ENCODE measurements at regions not wholly inside any gene's neighbourhood (a gene's known extent, or its start where the extent isn't known, plus 50 kb on each side); places are given as distances from the start of the nearest gene placed in this dataset.

DNA sequence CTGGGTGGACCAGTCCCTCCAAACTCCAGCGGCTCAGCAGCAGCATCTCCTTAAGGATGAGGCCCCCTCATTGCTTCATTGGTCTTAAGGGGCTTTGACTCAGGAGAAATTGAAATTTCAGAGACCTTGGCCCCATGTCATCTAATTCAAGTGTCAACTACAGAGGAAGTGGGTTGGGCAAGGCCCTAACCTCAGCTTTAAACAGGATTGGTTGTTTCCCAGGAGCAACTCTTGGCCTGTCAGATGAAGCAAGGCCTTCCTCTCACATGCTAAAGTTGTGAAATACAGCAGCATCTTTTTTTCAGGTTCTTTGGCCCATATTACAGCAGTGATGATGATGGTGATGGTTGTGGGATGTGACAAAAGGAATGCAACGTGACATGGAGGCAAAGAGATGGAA is 348.3 kb downstream of the ICE1 start:
- TF ChIP-seq, protein P1, sequence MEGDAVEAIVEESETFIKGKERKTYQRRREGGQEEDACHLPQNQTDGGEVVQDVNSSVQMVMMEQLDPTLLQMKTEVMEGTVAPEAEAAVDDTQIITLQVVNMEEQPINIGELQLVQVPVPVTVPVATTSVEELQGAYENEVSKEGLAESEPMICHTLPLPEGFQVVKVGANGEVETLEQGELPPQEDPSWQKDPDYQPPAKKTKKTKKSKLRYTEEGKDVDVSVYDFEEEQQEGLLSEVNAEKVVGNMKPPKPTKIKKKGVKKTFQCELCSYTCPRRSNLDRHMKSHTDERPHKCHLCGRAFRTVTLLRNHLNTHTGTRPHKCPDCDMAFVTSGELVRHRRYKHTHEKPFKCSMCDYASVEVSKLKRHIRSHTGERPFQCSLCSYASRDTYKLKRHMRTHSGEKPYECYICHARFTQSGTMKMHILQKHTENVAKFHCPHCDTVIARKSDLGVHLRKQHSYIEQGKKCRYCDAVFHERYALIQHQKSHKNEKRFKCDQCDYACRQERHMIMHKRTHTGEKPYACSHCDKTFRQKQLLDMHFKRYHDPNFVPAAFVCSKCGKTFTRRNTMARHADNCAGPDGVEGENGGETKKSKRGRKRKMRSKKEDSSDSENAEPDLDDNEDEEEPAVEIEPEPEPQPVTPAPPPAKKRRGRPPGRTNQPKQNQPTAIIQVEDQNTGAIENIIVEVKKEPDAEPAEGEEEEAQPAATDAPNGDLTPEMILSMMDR (tag by site-specific recombination; IDR thresholded peaks at IDR 0.05): no peak
- no peak for TF ChIP-seq ZFP41 (tag by site-specific recombination; IDR thresholded peaks at IDR 0.05; ENCODE audit: borderline replicate concordance)
- no peak for TF ChIP-seq ZNF175 (tag by site-specific recombination; IDR thresholded peaks at IDR 0.05)
- no peak for TF ChIP-seq ZNF747 (tag by site-specific recombination; IDR thresholded peaks at IDR 0.05)
- no peak for TF ChIP-seq TCF7L2 (IDR thresholded peaks at IDR 0.05; ENCODE audit: borderline replicate concordance, low read depth, low read length)
- TF ChIP-seq KLF9 (tag by site-specific recombination; IDR thresholded peaks at IDR 0.05; ENCODE audit: low read depth): no peak
- TF ChIP-seq ZNF24 (tag by site-specific recombination; IDR thresholded peaks at IDR 0.05): no peak
- TF ChIP-seq, protein P2, sequence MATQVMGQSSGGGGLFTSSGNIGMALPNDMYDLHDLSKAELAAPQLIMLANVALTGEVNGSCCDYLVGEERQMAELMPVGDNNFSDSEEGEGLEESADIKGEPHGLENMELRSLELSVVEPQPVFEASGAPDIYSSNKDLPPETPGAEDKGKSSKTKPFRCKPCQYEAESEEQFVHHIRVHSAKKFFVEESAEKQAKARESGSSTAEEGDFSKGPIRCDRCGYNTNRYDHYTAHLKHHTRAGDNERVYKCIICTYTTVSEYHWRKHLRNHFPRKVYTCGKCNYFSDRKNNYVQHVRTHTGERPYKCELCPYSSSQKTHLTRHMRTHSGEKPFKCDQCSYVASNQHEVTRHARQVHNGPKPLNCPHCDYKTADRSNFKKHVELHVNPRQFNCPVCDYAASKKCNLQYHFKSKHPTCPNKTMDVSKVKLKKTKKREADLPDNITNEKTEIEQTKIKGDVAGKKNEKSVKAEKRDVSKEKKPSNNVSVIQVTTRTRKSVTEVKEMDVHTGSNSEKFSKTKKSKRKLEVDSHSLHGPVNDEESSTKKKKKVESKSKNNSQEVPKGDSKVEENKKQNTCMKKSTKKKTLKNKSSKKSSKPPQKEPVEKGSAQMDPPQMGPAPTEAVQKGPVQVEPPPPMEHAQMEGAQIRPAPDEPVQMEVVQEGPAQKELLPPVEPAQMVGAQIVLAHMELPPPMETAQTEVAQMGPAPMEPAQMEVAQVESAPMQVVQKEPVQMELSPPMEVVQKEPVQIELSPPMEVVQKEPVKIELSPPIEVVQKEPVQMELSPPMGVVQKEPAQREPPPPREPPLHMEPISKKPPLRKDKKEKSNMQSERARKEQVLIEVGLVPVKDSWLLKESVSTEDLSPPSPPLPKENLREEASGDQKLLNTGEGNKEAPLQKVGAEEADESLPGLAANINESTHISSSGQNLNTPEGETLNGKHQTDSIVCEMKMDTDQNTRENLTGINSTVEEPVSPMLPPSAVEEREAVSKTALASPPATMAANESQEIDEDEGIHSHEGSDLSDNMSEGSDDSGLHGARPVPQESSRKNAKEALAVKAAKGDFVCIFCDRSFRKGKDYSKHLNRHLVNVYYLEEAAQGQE (tag by site-specific recombination; IDR thresholded peaks at IDR 0.05): no peak
- no peak for TF ChIP-seq YY1 (tag by site-specific recombination; IDR thresholded peaks at IDR 0.05)
- TF ChIP-seq, protein P3, sequence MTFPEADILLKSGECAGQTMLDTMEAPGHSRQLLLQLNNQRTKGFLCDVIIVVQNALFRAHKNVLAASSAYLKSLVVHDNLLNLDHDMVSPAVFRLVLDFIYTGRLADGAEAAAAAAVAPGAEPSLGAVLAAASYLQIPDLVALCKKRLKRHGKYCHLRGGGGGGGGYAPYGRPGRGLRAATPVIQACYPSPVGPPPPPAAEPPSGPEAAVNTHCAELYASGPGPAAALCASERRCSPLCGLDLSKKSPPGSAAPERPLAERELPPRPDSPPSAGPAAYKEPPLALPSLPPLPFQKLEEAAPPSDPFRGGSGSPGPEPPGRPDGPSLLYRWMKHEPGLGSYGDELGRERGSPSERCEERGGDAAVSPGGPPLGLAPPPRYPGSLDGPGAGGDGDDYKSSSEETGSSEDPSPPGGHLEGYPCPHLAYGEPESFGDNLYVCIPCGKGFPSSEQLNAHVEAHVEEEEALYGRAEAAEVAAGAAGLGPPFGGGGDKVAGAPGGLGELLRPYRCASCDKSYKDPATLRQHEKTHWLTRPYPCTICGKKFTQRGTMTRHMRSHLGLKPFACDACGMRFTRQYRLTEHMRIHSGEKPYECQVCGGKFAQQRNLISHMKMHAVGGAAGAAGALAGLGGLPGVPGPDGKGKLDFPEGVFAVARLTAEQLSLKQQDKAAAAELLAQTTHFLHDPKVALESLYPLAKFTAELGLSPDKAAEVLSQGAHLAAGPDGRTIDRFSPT (tag by site-specific recombination; IDR thresholded peaks at IDR 0.05): no peak
- no peak for TF ChIP-seq ZNF561 (tag by site-specific recombination; IDR thresholded peaks at IDR 0.05; ENCODE audit: borderline replicate concordance)
- TF ChIP-seq ZNF239 (tag by site-specific recombination; IDR thresholded peaks at IDR 0.05): no peak
